ENCODE measurements at regions not wholly inside any gene's neighbourhood (a gene's known extent, or its start where the extent isn't known, plus 50 kb on each side); places are given as distances from the start of the nearest gene placed in this dataset.

GRCh38 chr2:105598829-105599698 lies 145.6 kb upstream of the NCK2 start:
- CTCF ChIA-PET: interaction anchor here (1.6 kb wide), 1 partner anchor 22 kb away, joined by 8 read pairs; no protein-coding TSS in a partner anchor
- Mint-ChIP-seq H3K27ac (ENCODE audit: low read depth, unreplicated experiment) (no peak overlapping the region), H3K4me3 (ENCODE audit: unreplicated experiment) (no peak overlapping the region), H3K4me1 (ENCODE audit: insufficient read depth, unreplicated experiment) (no peaks in the 10 kb centered on the region), H3K9me3 (ENCODE audit: unreplicated experiment) (no peaks in the 10 kb centered on the region), H3K36me3 (ENCODE audit: insufficient read depth, unreplicated experiment) (no peaks in the 10 kb centered on the region), H3K27me3 (ENCODE audit: insufficient read depth, unreplicated experiment) (peaks cover 13% of the 10 kb centered on the region)
- TF ChIP-seq CTCF (IDR thresholded peaks at IDR 0.05; ENCODE audit: unreplicated experiment): no peak
- no TSS peak for BruUV-seq (replicated peaks)
- no peak for DNase-seq (ENCODE audit: unreplicated experiment)
- POLR2A ChIA-PET: no interaction called here
- intact Hi-C loops (cut with micrococcal nuclease): no loop called here

- intact Hi-C loops (cut with micrococcal nuclease): no loop called here
- DNase-seq (ENCODE audit: unreplicated experiment): no peak
- Mint-ChIP-seq H3K36me3 (ENCODE audit: insufficient read depth, unreplicated experiment) (no peaks in the 10 kb centered on the region), H3K4me1 (ENCODE audit: insufficient read depth, unreplicated experiment) (no peaks in the 10 kb centered on the region), H3K4me3 (ENCODE audit: unreplicated experiment) (no peak overlapping the region), H3K27me3 (ENCODE audit: insufficient read depth, unreplicated experiment) (peaks cover 12% of the 10 kb centered on the region), H3K9me3 (ENCODE audit: unreplicated experiment) (no peaks in the 10 kb centered on the region), H3K27ac (ENCODE audit: low read depth, unreplicated experiment) (no peak overlapping the region)
- POLR2A ChIA-PET: no interaction called here
- TF ChIP-seq CTCF (IDR thresholded peaks at IDR 0.05; ENCODE audit: unreplicated experiment): no peak
- BruUV-seq (replicated peaks): no TSS peak
- CTCF ChIA-PET: interaction anchor here (0.7 to 1.6 kb wide), 3 partner anchors 21 to 31 kb away, joined by 4 to 8 read pairs (median 5); no protein-coding TSS in a partner anchor
Measured at GRCh38 chr2:105597806-105598803, 146.6 kb upstream of the NCK2 start.

GRCh38 chr2:105597011-105597805 lies 147.5 kb upstream of the NCK2 start:
- CTCF ChIA-PET: interaction anchor here (0.7 to 1.6 kb wide), 3 partner anchors 21 to 32 kb away, joined by 4 to 7 read pairs (median 5); no protein-coding TSS in a partner anchor

More at GRCh38 chr2:105597011-105597805, 147.5 kb upstream of the NCK2 start:
- POLR2A ChIA-PET: interaction anchor here (0.6 kb wide), 1 partner anchor 733 kb away, joined by 3 read pairs; no protein-coding TSS in a partner anchor
- Mint-ChIP-seq H3K27ac (ENCODE audit: low read depth, unreplicated experiment) (no peak overlapping the region), H3K4me1 (ENCODE audit: insufficient read depth, unreplicated experiment) (no peaks in the 10 kb centered on the region), H3K4me3 (ENCODE audit: unreplicated experiment) (no peak overlapping the region), H3K27me3 (ENCODE audit: insufficient read depth, unreplicated experiment) (peaks cover 5% of the 10 kb centered on the region), H3K9me3 (ENCODE audit: unreplicated experiment) (no peaks in the 10 kb centered on the region), H3K36me3 (ENCODE audit: insufficient read depth, unreplicated experiment) (no peaks in the 10 kb centered on the region)
- DNase-seq (ENCODE audit: unreplicated experiment): no peak
- TF ChIP-seq CTCF (IDR thresholded peaks at IDR 0.05; ENCODE audit: unreplicated experiment): no peak
- intact Hi-C loops (cut with micrococcal nuclease): no loop called here
- no TSS peak for BruUV-seq (replicated peaks)
